Gastroesophageal sphincter (tissue), 4 donors: ENCODE measurements at regions not wholly inside any gene's neighbourhood (a gene's known extent, or its start where the extent isn't known, plus 50 kb on each side); places are given as distances from the start of the nearest gene placed in this dataset.
A peak's percentile ranks its signal among the peaks of the same experiment; 100 is the strongest.

Experiments used
- ATAC-seq: fragments of 150-250 bp; one replicate; pipeline ENCODE4 v1.9.1; 2016; ENCODE audit warnings: mild to moderate bottlenecking, moderate library complexity
- H3K27ac ChIP-seq, 4 donors: fragments of 200-600 bp; sonication (generic) in 3 of 4; 1 replicate in 3 of 4; 2 replicates in 1 of 4; pipeline ENCODE4 v1.5.1; 2016 to 2019
- H3K27me3 ChIP-seq: fragments of 200-600 bp; sonication (generic); one replicate; pipeline ENCODE4 v1.5.1; 2019
- H3K36me3 ChIP-seq, 2 donors: fragments of 200-600 bp; sonication (generic); one replicate each; pipeline ENCODE4 v1.5.1; 2019; ENCODE audit warnings: control low read depth in 1 of 2
- H3K4me1 ChIP-seq, 3 donors: fragments of 200-600 bp; sonication (generic); 1 replicate in 2 of 3; 2 replicates in 1 of 3; pipeline ENCODE4 v1.5.1; 2016 to 2019; ENCODE audit warnings: control low read depth in 2 of 3
- H3K4me3 ChIP-seq, 2 donors: fragments of 200-600 bp; sonication (generic); one replicate each; pipeline ENCODE4 v1.5.1; 2019; ENCODE audit warnings: mild to moderate bottlenecking in 1 of 2, moderate library complexity in 1 of 2
- H3K9me3 ChIP-seq, 3 donors: fragments of 200-600 bp; sonication (generic); one replicate each; pipeline ENCODE4 v1.5.1; 2017 to 2019; ENCODE audit warnings: control low read depth in 2 of 3
- EP300 ChIP-seq: sonication (generic); formaldehyde crosslinking; IDR thresholded peaks from one replicate; pipeline ENCODE4 v1.6.1; 2017; ENCODE audit warnings: antibody characterized with exemption, mild to moderate bottlenecking
- POLR2A ChIP-seq, 2 donors: fragments of 450-650 bp; IDR thresholded peaks; one replicate each; pipeline ENCODE4 v1.6.1; 2017; ENCODE audit warnings: antibody characterized with exemption in 2 of 2, mild to moderate bottlenecking in 2 of 2, moderate library complexity in 1 of 2
- POLR2AphosphoS5 ChIP-seq: sonication (generic); formaldehyde crosslinking; IDR thresholded peaks from one replicate; pipeline ENCODE4 v1.6.1; 2017; ENCODE audit warnings: antibody characterized with exemption
- WGBS, 2 donors: methylation state at CpG; one replicate each; pipeline ENCODE4 v1.1.5; 2018; ENCODE audit warnings: low coverage in 1 of 2; 5-methylcytosine and 5-hydroxymethylcytosine counted together
- TF ChIP-seq, protein P1 (sequence below), 4 experiments: fragments of 200-600 bp in 2 of 4; fragments of 450-650 bp in 2 of 4; sonication (generic) in 1 of 4; IDR thresholded peaks; one replicate each; pipeline ENCODE4 v1.5.1; 2017 to 2019; ENCODE audit warnings: antibody characterized with exemption in 4 of 4, mild to moderate bottlenecking in 2 of 4, moderate library complexity in 2 of 4

DNA sequence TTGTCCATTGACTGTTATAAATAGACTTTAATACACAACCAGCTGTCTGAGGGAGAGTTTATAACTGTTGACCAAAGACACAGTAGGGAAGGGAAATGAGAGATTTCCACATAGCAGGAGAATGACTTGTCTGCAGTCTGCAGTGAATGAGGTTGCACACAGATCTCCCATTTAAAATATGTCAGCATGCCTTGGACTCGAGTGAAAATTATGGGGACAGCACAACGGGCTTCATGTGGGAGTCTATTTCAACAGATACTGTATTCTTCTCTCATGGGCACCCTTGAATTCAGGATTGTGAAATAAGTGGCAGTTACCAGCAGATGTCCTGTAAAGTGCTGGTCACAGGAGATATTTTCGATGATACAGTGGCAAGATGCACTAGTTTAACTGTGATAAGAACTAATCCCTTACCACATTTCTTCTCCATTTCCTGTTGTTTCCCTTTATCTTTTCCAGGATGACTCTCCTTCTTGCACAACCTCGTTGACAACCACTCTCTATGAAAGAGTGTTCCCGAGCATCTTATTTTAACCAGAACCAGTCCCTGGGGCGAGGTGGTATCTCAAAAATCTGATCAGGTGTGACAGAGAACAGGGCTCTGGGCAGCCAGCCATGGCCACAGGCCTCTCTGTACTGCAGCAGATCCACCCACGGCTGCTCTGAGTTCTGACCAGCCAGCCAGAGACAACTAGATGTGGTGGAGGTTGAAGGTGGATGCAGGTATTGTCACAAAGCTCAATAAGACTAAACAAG is 51.5 kb upstream of the MAP3K1 start:
- WGBS, 2 donors, result 54 to 60% methylated on average over 3 to 6 of the region's 7 CpGs
- Histone ChIP-seq H3K4me3 (no peak overlapping the region), H3K4me1 (no peaks in the 10 kb centered on the region), H3K27me3 (no peaks in the 10 kb centered on the region), H3K27ac (no peak overlapping the region), H3K9me3 (no peaks in the 10 kb centered on the region), H3K36me3 (no peaks in the 10 kb centered on the region)
- TF ChIP-seq POLR2A (IDR thresholded peaks at IDR 0.05) (no peak), EP300 (no peak), POLR2AphosphoS5 (no peak)
- TF ChIP-seq, protein P1, sequence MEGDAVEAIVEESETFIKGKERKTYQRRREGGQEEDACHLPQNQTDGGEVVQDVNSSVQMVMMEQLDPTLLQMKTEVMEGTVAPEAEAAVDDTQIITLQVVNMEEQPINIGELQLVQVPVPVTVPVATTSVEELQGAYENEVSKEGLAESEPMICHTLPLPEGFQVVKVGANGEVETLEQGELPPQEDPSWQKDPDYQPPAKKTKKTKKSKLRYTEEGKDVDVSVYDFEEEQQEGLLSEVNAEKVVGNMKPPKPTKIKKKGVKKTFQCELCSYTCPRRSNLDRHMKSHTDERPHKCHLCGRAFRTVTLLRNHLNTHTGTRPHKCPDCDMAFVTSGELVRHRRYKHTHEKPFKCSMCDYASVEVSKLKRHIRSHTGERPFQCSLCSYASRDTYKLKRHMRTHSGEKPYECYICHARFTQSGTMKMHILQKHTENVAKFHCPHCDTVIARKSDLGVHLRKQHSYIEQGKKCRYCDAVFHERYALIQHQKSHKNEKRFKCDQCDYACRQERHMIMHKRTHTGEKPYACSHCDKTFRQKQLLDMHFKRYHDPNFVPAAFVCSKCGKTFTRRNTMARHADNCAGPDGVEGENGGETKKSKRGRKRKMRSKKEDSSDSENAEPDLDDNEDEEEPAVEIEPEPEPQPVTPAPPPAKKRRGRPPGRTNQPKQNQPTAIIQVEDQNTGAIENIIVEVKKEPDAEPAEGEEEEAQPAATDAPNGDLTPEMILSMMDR (IDR thresholded peaks at IDR 0.05), result no peak
- ATAC-seq, result peak; percentile 55

DNA sequence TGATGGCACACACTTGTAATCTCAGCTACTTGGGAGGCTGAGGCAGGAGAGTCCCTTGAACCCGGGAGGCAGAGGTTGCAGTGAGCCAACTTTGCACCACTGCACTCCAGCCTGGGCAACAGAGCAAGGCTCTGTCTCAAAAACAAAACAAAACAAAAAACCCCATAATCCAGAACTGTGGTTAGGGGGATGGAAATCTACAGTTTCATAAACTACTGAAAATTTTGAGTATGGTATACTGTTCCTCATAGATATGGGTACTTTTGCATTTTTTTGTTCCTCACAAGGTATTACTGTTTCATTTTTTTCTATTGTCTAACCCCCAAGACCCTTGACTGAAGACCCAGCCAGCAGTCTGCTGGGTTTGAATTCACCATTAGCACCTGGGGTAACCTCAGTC is 52.2 kb upstream of the MAP3K1 start:
- H3K4me3 ChIP-seq, result no peak overlapping the region
- H3K4me1 ChIP-seq, result no peaks in the 10 kb centered on the region
- no peak overlapping the region for H3K27ac ChIP-seq
- no peak for ATAC-seq
- TF ChIP-seq POLR2AphosphoS5 (no peak), EP300 (no peak), POLR2A (IDR thresholded peaks at IDR 0.05) (no peak)
- TF ChIP-seq, protein P1 (IDR thresholded peaks at IDR 0.05), result no peak
- 92 to 100% methylated on average over 1 of the region's 1 CpG for WGBS, 2 donors
- no peaks in the 10 kb centered on the region for H3K27me3 ChIP-seq
- H3K9me3 ChIP-seq, result no peaks in the 10 kb centered on the region
- no peaks in the 10 kb centered on the region for H3K36me3 ChIP-seq

DNA sequence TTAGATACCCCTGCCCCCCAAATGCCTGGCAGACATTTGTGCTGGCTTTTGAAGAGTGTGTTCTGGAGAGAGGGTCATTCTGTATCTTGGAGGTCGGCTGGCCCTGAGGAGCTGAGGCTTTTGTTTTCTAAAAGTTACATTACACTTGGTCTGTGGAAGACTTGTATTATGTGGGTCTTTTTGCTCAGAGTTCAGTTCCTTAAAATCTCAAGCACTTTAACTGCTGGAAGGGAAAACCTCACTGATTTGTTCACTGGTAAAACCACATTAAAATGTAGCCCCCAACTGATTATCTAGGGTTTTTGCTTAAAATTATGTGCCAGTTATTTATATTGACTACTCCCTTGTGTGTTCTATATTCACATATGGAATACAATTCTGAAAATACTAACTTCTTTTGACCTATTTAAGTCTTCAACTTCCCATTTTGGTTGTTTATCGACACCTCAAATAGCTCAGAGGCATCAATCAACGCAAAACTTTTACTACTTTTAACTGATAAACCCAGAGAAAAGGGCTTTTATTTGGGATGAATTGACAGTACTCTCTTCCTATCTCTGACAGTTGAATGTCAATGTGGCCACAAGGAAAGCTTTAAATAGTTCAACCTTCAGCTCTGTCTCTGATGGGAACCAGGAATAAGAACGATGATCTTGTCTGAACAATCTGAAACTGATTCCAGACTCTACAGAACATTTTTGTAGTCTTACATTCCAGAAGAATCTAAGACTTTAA is 54.0 kb upstream of the MAP3K1 start:
- no peak overlapping the region for H3K4me3 ChIP-seq
- WGBS, 2 donors, result 63 to 76% methylated on average over 4 of the region's 4 CpGs
- no peak overlapping the region for H3K27ac ChIP-seq
- ATAC-seq, result no peak
- no peaks in the 10 kb centered on the region for H3K4me1 ChIP-seq
- no peaks in the 10 kb centered on the region for H3K9me3 ChIP-seq
- TF ChIP-seq, protein P1 (IDR thresholded peaks at IDR 0.05), result no peak
- TF ChIP-seq POLR2A (IDR thresholded peaks at IDR 0.05) (no peak), POLR2AphosphoS5 (no peak), EP300 (no peak)
- no peaks in the 10 kb centered on the region for H3K27me3 ChIP-seq
- H3K36me3 ChIP-seq, result no peaks in the 10 kb centered on the region

- no peak for TF ChIP-seq POLR2A (IDR thresholded peaks at IDR 0.05)
- TF ChIP-seq, protein P1 (IDR thresholded peaks at IDR 0.05), result no peak
- TF ChIP-seq EP300, result no peak
- no peak for TF ChIP-seq POLR2AphosphoS5
- no peak overlapping the region for H3K27ac ChIP-seq
- no peaks in the 10 kb centered on the region for H3K36me3 ChIP-seq
- no peak for ATAC-seq
- 79% methylated on average over 5 of the region's 5 CpGs; no CpG with 5 or more reads in 1 of the 2 donors for WGBS, 2 donors
- H3K4me1 ChIP-seq, result no peaks in the 10 kb centered on the region
- no peaks in the 10 kb centered on the region for H3K9me3 ChIP-seq
- H3K4me3 ChIP-seq, result no peak overlapping the region
- no peaks in the 10 kb centered on the region for H3K27me3 ChIP-seq
Observed at GRCh38 chr5:56760723-56761122, 54.6 kb upstream of the MAP3K1 start.
